H1 (cell line): ENCODE measurements at regions not wholly inside any gene's neighbourhood (a gene's known extent, or its start where the extent isn't known, plus 50 kb on each side); places are given as distances from the start of the nearest gene placed in this dataset.
A peak's percentile ranks its signal among the peaks of the same experiment; 100 is the strongest.

Experiments used
- ATF2 ChIP-seq: IDR thresholded peaks from 2 replicates; pipeline ENCODE4 v1.6.1; 2012; ENCODE audit warnings: low read length, inconsistent platforms
- MAX ChIP-seq: IDR thresholded peaks from 2 replicates; pipeline ENCODE4 v1.6.1; 2012; ENCODE audit warnings: inconsistent platforms

- TF ChIP-seq ATF2 (peak; percentile 71), MAX (peak; percentile 63)
Observed at GRCh38 chr4:123505095-123506010, 108.8 kb downstream of the SPRY1 start (continued).
